OCI-LY7 (cell line): ENCODE measurements at regions not wholly inside any gene's neighbourhood (a gene's known extent, or its start where the extent isn't known, plus 50 kb on each side); places are given as distances from the start of the nearest gene placed in this dataset.

Experiments
- EZH2phosphoT487 ChIP-seq: fragments of 200-600 bp; sonication (generic); IDR thresholded peaks from 2 replicates; pipeline ENCODE4 v1.6.1; 2018; ENCODE audit warnings: low read depth, borderline replicate concordance, mild to moderate bottlenecking, mixed run types, antibody characterized with exemption, low read length, moderate library complexity, mixed read lengths
- TF ChIP-seq, protein P1 (sequence below): fragments of 200-600 bp; sonication (generic); conservative IDR thresholded peaks from 2 replicates; pipeline ENCODE4 v1.5.1; 2014; ENCODE audit warnings: mild to moderate bottlenecking, antibody characterized with exemption, low read length, moderate library complexity, mixed read lengths

DNA sequence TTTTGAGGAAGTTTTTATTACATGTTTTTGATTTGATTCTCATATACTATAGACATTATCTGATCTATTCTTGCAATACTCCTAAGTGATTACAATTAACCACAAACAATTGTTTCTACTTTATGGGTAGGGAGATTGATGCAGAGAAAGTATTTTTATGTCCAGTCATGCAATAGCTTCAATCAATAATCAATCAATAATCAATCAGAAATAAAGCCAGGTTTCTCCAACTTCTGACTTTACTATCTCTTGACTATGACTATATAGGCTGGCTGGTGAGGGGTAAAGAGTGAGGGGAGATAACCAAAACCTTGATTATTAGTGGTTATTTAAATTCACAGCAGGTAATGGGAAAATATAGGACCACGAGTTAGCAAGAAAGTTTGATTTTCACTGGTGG, 85.9 kb downstream of the HPGD start:
- TF ChIP-seq, protein P1, sequence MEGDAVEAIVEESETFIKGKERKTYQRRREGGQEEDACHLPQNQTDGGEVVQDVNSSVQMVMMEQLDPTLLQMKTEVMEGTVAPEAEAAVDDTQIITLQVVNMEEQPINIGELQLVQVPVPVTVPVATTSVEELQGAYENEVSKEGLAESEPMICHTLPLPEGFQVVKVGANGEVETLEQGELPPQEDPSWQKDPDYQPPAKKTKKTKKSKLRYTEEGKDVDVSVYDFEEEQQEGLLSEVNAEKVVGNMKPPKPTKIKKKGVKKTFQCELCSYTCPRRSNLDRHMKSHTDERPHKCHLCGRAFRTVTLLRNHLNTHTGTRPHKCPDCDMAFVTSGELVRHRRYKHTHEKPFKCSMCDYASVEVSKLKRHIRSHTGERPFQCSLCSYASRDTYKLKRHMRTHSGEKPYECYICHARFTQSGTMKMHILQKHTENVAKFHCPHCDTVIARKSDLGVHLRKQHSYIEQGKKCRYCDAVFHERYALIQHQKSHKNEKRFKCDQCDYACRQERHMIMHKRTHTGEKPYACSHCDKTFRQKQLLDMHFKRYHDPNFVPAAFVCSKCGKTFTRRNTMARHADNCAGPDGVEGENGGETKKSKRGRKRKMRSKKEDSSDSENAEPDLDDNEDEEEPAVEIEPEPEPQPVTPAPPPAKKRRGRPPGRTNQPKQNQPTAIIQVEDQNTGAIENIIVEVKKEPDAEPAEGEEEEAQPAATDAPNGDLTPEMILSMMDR = no peak
- no peak for TF ChIP-seq EZH2phosphoT487
